Posterior vena cava (tissue), 2 donors: ENCODE measurements at regions not wholly inside any gene's neighbourhood (a gene's known extent, or its start where the extent isn't known, plus 50 kb on each side); places are given as distances from the start of the nearest gene placed in this dataset.
"Not testable (repeated sequence)": the region's sequence is repeated elsewhere in the genome, so short reads cannot be mapped to it uniquely, and the experiment has no call there.

ENCODE experiments used
- DNase-seq: peaks from one replicate; pipeline ENCODE4 v3.0.0-alpha.2; 2020; ENCODE audit warnings: low spot score
- intact Hi-C, 2 donors: fragments of 100-400 bp; cut with DNase I; formaldehyde crosslinking; loops; one replicate each; pipeline versions ENCODE4 v1.14.1 to v1.14.2; 2022 to 2023
- donor health status: DM: yes; HTN: yes; CAD: no.
- donor health status: DM: yes; HTN: yes; CAD: no.

GRCh38 chrX:39487969-39488330, 609.8 kb downstream of the BCOR start:
- intact Hi-C loops: no loop called here
- no peak for DNase-seq

GRCh38 chrX:39491548-39492297, 606.0 kb downstream of the BCOR start:
- DNase-seq: no peak
- intact Hi-C loops: no loop called here

- intact Hi-C loops: no loop called here
- no peak for DNase-seq
Observed at GRCh38 chrX:39492497-39493162, 605.1 kb downstream of the BCOR start.

GRCh38 chrX:39493168-39493567, 604.6 kb downstream of the BCOR start:
- intact Hi-C loops: no loop called here
- no peak for DNase-seq

GRCh38 chrX:39497117-39497516, 600.6 kb downstream of the BCOR start:
- intact Hi-C loops, DNase-seq: not testable (repeated sequence)

GRCh38 chrX:39497702-39498265, 600.0 kb downstream of the BCOR start:
- no peak for DNase-seq
- intact Hi-C loops: no loop called here

- intact Hi-C loops: no loop called here
- no peak for DNase-seq
Observed at GRCh38 chrX:39499996-39500395, 597.8 kb downstream of the BCOR start.

- DNase-seq: no peak
- intact Hi-C loops: no loop called here
Observed at GRCh38 chrX:39501822-39502221, 595.9 kb downstream of the BCOR start.

GRCh38 chrX:39502486-39502885, 595.3 kb downstream of the BCOR start:
- no peak for DNase-seq
- intact Hi-C loops: no loop called here

- intact Hi-C loops: no loop called here
Observed at GRCh38 chrX:39504227-39504626, 593.5 kb downstream of the BCOR start.

GRCh38 chrX:39504850-39505259, 592.9 kb downstream of the BCOR start:
- intact Hi-C loops: no loop called here
- no peak for DNase-seq

More at GRCh38 chrX:39504227-39504626, 593.5 kb downstream of the BCOR start:
- DNase-seq: no peak

- DNase-seq: no peak
Observed at GRCh38 chrX:39506131-39506530, 591.6 kb downstream of the BCOR start.

GRCh38 chrX:39507034-39507433, 590.7 kb downstream of the BCOR start:
- DNase-seq: no peak

More at GRCh38 chrX:39506131-39506530, 591.6 kb downstream of the BCOR start:
- intact Hi-C loops: no loop called here

GRCh38 chrX:39507617-39508299, 590.0 kb downstream of the BCOR start:
- intact Hi-C loops: no loop called here
- no peak for DNase-seq

More at GRCh38 chrX:39507034-39507433, 590.7 kb downstream of the BCOR start:
- intact Hi-C loops: no loop called here

GRCh38 chrX:39508300-39508692, 589.5 kb downstream of the BCOR start:
- no peak for DNase-seq
- intact Hi-C loops: no loop called here

- intact Hi-C loops: no loop called here
- DNase-seq: no peak
Observed at GRCh38 chrX:39509157-39509556, 588.6 kb downstream of the BCOR start.

GRCh38 chrX:39513836-39514235, 583.9 kb downstream of the BCOR start:
- no peak for DNase-seq
- intact Hi-C loops: no loop called here

GRCh38 chrX:39514801-39515200, 583.0 kb downstream of the BCOR start:
- intact Hi-C loops: no loop called here
- DNase-seq: no peak

- DNase-seq: no peak
- intact Hi-C loops: no loop called here
Observed at GRCh38 chrX:39516427-39516841, 581.3 kb downstream of the BCOR start.

GRCh38 chrX:39518476-39519029, 579.2 kb downstream of the BCOR start:
- intact Hi-C loops: no loop called here
- no peak for DNase-seq
